MM.1S (cell line): ENCODE measurements at regions not wholly inside any gene's neighbourhood (a gene's known extent, or its start where the extent isn't known, plus 50 kb on each side); places are given as distances from the start of the nearest gene placed in this dataset.

Experiments
- EZH2phosphoT487 ChIP-seq: fragments of 300-600 bp; sonication (generic); IDR thresholded peaks from 2 replicates; pipeline ENCODE4 v1.6.1; 2018; ENCODE audit warnings: antibody characterized with exemption, low read length
- TF ChIP-seq, protein P1 (sequence below): fragments of 300-600 bp; sonication (generic); IDR thresholded peaks from 2 replicates; pipeline ENCODE4 v1.5.1; 2016; ENCODE audit warnings: antibody characterized with exemption, low read length, mixed read lengths

- TF ChIP-seq, protein P1, sequence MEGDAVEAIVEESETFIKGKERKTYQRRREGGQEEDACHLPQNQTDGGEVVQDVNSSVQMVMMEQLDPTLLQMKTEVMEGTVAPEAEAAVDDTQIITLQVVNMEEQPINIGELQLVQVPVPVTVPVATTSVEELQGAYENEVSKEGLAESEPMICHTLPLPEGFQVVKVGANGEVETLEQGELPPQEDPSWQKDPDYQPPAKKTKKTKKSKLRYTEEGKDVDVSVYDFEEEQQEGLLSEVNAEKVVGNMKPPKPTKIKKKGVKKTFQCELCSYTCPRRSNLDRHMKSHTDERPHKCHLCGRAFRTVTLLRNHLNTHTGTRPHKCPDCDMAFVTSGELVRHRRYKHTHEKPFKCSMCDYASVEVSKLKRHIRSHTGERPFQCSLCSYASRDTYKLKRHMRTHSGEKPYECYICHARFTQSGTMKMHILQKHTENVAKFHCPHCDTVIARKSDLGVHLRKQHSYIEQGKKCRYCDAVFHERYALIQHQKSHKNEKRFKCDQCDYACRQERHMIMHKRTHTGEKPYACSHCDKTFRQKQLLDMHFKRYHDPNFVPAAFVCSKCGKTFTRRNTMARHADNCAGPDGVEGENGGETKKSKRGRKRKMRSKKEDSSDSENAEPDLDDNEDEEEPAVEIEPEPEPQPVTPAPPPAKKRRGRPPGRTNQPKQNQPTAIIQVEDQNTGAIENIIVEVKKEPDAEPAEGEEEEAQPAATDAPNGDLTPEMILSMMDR: 0 out of 2 replicates have a peak, but pooled peaks have one; percentile 7
- TF ChIP-seq EZH2phosphoT487: no peak
Observed at GRCh38 chr10:10930979-10931743, 86.5 kb upstream of the CELF2 start.
